ENCODE measurements at regions not wholly inside any gene's neighbourhood (a gene's known extent, or its start where the extent isn't known, plus 50 kb on each side); places are given as distances from the start of the nearest gene placed in this dataset.

DNA sequence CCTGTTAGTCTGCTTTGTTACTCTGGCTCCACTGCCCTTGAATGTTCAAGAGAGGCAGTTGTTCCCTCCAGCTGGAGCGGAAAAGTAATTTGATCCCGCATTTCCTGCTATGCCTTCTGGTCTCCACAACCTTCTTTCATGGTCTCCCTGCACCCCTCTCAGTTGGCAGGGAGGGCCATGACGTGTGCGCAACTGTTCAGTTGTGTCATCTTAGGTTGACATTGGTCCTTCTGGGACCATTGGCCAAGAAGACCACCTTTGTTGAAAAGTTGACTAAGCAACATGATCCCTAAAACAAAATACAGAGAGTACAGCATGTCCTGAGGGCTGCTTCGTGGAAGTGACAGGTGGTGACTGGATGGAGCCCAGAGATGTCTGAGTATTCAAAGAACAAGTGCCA is 192.5 kb upstream of the TUT7 start:
- ATAC-seq (ENCODE audit: low read depth): no peak
- dilution Hi-C loops (cut with HindIII; ENCODE audit: low sequenced_read_pairs, unreplicated experiment): no loop called here
- in situ Hi-C loops (cut with MboI; ENCODE audit: low sequenced_read_pairs): no loop called here
- WGBS, 2 experiments (ENCODE audit: extremely low coverage in 2 of 2, insufficient read length in 1 of 2): 90% methylated on average over 2 of the region's 5 CpGs; no CpG with 5 or more reads in 1 of the 2 experiments
- Histone ChIP-seq H3K9ac (ENCODE audit: low read depth, low read length) (no peak overlapping the region), H3K4ac (ENCODE audit: low read depth, low read length) (peak overlapping the region; percentile 68), H3K27me3 (ENCODE audit: control insufficient read depth, insufficient read depth, low read length) (no peaks in the 10 kb centered on the region), H2BK20ac (ENCODE audit: low read depth, low read length) (peak overlapping the region; percentile 73), H2BK5ac (ENCODE audit: low read depth, low read length, poor library complexity, severe bottlenecking) (peak overlapping the region; percentile 37), H3K14ac (replicated peaks; ENCODE audit: low read depth, low read length) (peak overlapping the region; percentile 70), H3K36me3 (ENCODE audit: control insufficient read depth, insufficient read depth, low read length) (no peaks in the 10 kb centered on the region), H3K4me1 (ENCODE audit: control insufficient read depth, insufficient read depth, low read length) (peaks cover 14% of the 10 kb centered on the region), H3K9me1 (ENCODE audit: insufficient read depth, low read length) (peaks cover 5% of the 10 kb centered on the region; the same call in 1 of the 2 replicates), H4K91ac (ENCODE audit: insufficient read depth, low read depth, low read length) (peak overlapping the region; percentile 60), H2AK5ac (ENCODE audit: low read depth, low read length) (peak overlapping the region; percentile 87), H2BK15ac (ENCODE audit: low read depth, low read length) (peak overlapping the region; percentile 61; the same call in 1 of the 3 replicates), H3K4me2 (ENCODE audit: low read depth, low read length) (no peak overlapping the region), H3K56ac (ENCODE audit: extremely low read depth, insufficient read depth, low read length) (no peak overlapping the region; the same call in 1 of the 2 replicates), H3K79me1 (ENCODE audit: low read depth in 1 of 2, low read length in 2 of 2) (no peaks in the 10 kb centered on the region), H3K27ac (ENCODE audit: insufficient read depth, low read length) (peak overlapping the region; percentile 20), H3K9me3 (ENCODE audit: control insufficient read depth, insufficient read depth, low read length) (no peaks in the 10 kb centered on the region), H3K4me3 (ENCODE audit: insufficient read depth, low read depth, low read length) (no peak overlapping the region), H2AK9ac (replicated peaks; ENCODE audit: low read depth, low read length, poor library complexity) (peak overlapping the region; percentile 10), H3K23ac (ENCODE audit: low read depth, low read length) (no peak overlapping the region; the same call in 1 of the 2 replicates), H4K5ac (ENCODE audit: low read depth, low read length) (peak overlapping the region; percentile 33), H3K18ac (ENCODE audit: low read depth, low read length) (peak overlapping the region; percentile 83), H4K20me1 (ENCODE audit: insufficient read depth, low read length) (no peaks in the 10 kb centered on the region), H2AFZ (replicated peaks; ENCODE audit: low read length, poor library complexity) (peak overlapping the region; percentile 35), H2BK120ac (ENCODE audit: low read depth, low read length) (peak overlapping the region; percentile 81), H4K8ac (ENCODE audit: low read depth in 2 of 2, low read length in 2 of 2) (peak overlapping the region; percentile 22 to 77; a peak in 2 of 4 replicates)
- BruUV-seq (replicated peaks): no TSS peak
- ChIA-PET CTCF (no interaction called here), POLR2A (ENCODE audit: unreplicated experiment) (no interaction called here)
- no peak for TF ChIP-seq MAFK (IDR thresholded peaks at IDR 0.05; ENCODE audit: low read depth, low read length)
- no peak for TF ChIP-seq SMC3 (IDR thresholded peaks at IDR 0.05; ENCODE audit: low read depth, low read length)
- TF ChIP-seq RFX5 (IDR thresholded peaks at IDR 0.05; ENCODE audit: low read depth, low read length): no peak
- no peak for TF ChIP-seq MAZ (IDR thresholded peaks at IDR 0.05; ENCODE audit: borderline replicate concordance, low read depth, low read length)
- no peak for TF ChIP-seq CHD1 (IDR thresholded peaks at IDR 0.05; ENCODE audit: low read depth, low read length)
- TF ChIP-seq, protein P1, sequence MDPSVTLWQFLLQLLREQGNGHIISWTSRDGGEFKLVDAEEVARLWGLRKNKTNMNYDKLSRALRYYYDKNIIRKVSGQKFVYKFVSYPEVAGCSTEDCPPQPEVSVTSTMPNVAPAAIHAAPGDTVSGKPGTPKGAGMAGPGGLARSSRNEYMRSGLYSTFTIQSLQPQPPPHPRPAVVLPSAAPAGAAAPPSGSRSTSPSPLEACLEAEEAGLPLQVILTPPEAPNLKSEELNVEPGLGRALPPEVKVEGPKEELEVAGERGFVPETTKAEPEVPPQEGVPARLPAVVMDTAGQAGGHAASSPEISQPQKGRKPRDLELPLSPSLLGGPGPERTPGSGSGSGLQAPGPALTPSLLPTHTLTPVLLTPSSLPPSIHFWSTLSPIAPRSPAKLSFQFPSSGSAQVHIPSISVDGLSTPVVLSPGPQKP (IDR thresholded peaks at IDR 0.05; ENCODE audit: borderline replicate concordance, low read depth, low read length): no peak
- TF ChIP-seq RAD21 (IDR thresholded peaks at IDR 0.05; ENCODE audit: low read length): no peak
- TF ChIP-seq CTCF (conservative IDR thresholded peaks at IDR 0.05; ENCODE audit: low read depth, low read length): no peak
- no peak for TF ChIP-seq POLR2A (IDR thresholded peaks at IDR 0.05; ENCODE audit: low read depth, low read length)
- no peak for TF ChIP-seq RCOR1 (IDR thresholded peaks at IDR 0.05; ENCODE audit: insufficient replicate concordance, low read length)
- no peak for TF ChIP-seq NFE2L2 (IDR thresholded peaks at IDR 0.05; ENCODE audit: low read depth, low read length)
- TF ChIP-seq, protein P2, sequence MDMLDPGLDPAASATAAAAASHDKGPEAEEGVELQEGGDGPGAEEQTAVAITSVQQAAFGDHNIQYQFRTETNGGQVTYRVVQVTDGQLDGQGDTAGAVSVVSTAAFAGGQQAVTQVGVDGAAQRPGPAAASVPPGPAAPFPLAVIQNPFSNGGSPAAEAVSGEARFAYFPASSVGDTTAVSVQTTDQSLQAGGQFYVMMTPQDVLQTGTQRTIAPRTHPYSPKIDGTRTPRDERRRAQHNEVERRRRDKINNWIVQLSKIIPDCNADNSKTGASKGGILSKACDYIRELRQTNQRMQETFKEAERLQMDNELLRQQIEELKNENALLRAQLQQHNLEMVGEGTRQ (IDR thresholded peaks at IDR 0.05; ENCODE audit: low read depth, low read length): no peak
- intact Hi-C loops (cut with micrococcal nuclease): no loop called here
- DNase-seq: no peak
